GM12891 (cell line): ENCODE measurements at regions not wholly inside any gene's neighbourhood (a gene's known extent, or its start where the extent isn't known, plus 50 kb on each side); places are given as distances from the start of the nearest gene placed in this dataset.

Experiments used
- DNase-seq: peaks from one replicate; pipeline ENCODE4 v3.0.0; 2011; ENCODE audit warnings: low spot score; ENCODE audit not compliant: insufficient read length
- FAIRE-seq: peaks from 2 replicates; lab custom pipeline; 2011; peaks lifted over from hg19 to GRCh38; lab: Jason Lieb, UNC
- PAX5 ChIP-seq: IDR thresholded peaks from 2 replicates; pipeline ENCODE4 v1.6.1; 2011; ENCODE audit warnings: low read length, moderate library complexity, mild to moderate bottlenecking; ENCODE audit not compliant: insufficient read depth, severe bottlenecking
- POLR2A ChIP-seq: IDR thresholded peaks from 2 replicates; pipeline ENCODE4 v1.6.1; 2011; ENCODE audit warnings: low read depth, low read length, control low read depth
- POLR2AphosphoS5 ChIP-seq: IDR thresholded peaks from 2 replicates; pipeline ENCODE4 v1.6.1; 2011; ENCODE audit warnings: low read depth, low read length, control low read depth
- POU2F2 ChIP-seq: IDR thresholded peaks from 2 replicates; pipeline ENCODE4 v1.6.1; 2011; ENCODE audit warnings: low read depth, mild to moderate bottlenecking, control low read depth, low read length, moderate library complexity
- SPI1 ChIP-seq: IDR thresholded peaks from 2 replicates; pipeline ENCODE4 v1.6.1; 2011; ENCODE audit warnings: low read depth, low read length, control low read depth
- TAF1 ChIP-seq: IDR thresholded peaks from 2 replicates; pipeline ENCODE4 v1.6.1; 2011; ENCODE audit warnings: low read depth, low read length, control low read depth

DNA sequence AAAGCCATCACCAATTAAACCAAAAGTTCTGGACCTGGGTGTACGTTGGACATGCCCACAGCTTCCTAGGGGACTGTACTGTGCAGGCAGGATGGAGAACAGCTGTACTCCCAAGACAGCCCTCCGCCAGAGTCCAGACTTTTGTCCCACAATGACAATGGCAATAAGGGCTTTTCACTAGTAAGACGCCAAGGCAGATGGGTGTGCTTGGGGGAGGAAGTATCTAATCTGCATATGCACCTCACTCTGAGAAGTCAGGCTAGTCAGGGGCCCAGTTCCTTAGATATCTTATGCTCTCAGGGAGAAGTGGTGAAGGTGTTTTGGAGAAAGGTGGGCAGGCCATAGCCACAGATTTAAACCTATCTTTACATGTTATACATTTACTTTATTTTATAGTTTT lies 85.1 kb upstream of the USP47 start:
- FAIRE-seq, result no peak
- no peak for TF ChIP-seq TAF1
- no peak for TF ChIP-seq POU2F2
- DNase-seq, result no peak

DNA sequence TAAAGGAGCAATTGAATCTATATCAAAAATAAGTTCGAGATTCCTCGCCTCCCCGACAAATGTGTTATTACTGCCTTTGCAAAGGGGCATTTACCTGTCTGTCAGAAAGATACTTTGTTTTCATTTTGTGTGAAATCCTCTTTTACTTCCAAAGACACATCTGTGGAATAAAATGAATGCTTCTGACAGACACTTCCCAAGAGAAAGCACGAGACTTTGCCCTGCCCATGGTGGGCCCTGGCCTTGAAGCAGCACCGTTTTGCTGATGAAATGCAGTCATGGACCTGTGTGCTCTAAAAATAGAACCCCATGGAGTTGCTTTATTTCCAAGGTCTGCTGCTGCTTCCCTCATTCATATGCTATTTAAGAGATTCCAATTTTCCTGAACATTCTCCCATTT lies 85.9 kb upstream of the USP47 start:
- no peak for TF ChIP-seq SPI1
- DNase-seq, result no peak
- no peak for FAIRE-seq

DNA sequence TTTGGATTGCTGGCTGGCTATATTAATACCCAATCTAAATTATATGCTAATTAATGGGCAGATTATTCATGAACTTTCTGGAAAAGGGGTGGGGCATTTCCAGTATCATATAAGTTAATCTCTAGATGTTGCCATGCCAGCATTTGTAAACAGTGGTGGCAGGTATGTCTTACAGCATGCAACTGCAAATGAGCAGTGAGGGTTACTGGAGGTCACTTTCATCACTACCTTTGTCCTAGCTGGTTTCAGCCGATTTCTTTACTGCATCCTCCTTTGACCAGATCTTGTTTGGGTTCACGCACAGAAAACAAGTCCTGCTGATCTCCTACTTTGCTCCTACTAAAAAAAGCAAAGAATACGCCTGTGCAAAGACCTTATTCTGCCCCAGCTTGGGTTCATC lies 89.1 kb upstream of the USP47 start:
- no peak for TF ChIP-seq POU2F2
- TF ChIP-seq TAF1, result no peak
- TF ChIP-seq PAX5, result no peak
- no peak for TF ChIP-seq POLR2AphosphoS5
- no peak for TF ChIP-seq SPI1
- TF ChIP-seq POLR2A, result no peak
- FAIRE-seq (no peak), DNase-seq (no peak)

- no peak for TF ChIP-seq POLR2A
- no peak for TF ChIP-seq SPI1
- no peak for TF ChIP-seq TAF1
- no peak for TF ChIP-seq POU2F2
- no peak for TF ChIP-seq POLR2AphosphoS5
- TF ChIP-seq PAX5, result no peak
- FAIRE-seq, result no peak
- DNase-seq, result no peak
Observed at GRCh38 chr11:11750017-11750878, 91.5 kb upstream of the USP47 start.

DNA sequence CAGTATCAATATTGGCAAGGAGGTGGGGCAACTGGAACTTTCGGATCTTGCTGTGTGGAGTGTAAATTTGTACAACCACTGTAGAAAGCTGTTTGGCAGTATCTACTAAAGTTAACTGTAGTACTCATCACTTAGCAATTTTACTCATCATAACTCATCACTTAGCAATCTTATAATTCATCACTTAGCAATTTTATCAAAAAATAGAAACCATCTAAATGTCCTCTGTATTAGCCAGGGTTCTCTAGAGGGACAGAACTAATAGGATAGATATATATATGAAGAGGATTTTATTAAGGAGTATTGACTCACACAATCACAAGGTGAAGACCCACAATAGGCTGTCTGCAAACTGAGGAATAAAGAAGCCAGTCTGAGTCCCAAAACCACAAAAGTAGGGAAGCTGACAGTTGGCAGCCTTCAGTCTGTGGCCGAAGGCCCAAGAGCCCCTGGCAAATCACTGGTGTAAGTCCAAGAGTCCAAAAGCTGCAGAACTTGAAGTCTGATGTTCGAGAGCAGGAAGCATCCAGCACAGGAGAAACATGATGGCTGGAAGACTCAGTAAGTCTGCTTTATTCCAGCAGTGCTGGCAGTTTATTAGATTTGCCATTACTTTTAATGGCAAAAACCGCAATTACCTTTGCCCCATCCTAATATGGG lies 92.9 kb upstream of the USP47 start:
- DNase-seq (no peak), FAIRE-seq (no peak)
- TF ChIP-seq POLR2A, result no peak
- no peak for TF ChIP-seq POLR2AphosphoS5
- no peak for TF ChIP-seq PAX5
- TF ChIP-seq POU2F2, result no peak

GRCh38 chr11:11747570-11747969 lies 94.2 kb upstream of the USP47 start:
- DNase-seq (no peak), FAIRE-seq (no peak)
- TF ChIP-seq POLR2AphosphoS5, result no peak
- TF ChIP-seq SPI1, result no peak
- TF ChIP-seq POU2F2, result no peak
- TF ChIP-seq TAF1, result no peak
- TF ChIP-seq PAX5, result no peak
- TF ChIP-seq POLR2A, result no peak

- FAIRE-seq (no peak), DNase-seq (no peak)
- no peak for TF ChIP-seq PAX5
- TF ChIP-seq SPI1, result no peak
- TF ChIP-seq POLR2AphosphoS5, result no peak
- no peak for TF ChIP-seq POU2F2
Observed at GRCh38 chr11:11746449-11746848, 95.3 kb upstream of the USP47 start.

DNA sequence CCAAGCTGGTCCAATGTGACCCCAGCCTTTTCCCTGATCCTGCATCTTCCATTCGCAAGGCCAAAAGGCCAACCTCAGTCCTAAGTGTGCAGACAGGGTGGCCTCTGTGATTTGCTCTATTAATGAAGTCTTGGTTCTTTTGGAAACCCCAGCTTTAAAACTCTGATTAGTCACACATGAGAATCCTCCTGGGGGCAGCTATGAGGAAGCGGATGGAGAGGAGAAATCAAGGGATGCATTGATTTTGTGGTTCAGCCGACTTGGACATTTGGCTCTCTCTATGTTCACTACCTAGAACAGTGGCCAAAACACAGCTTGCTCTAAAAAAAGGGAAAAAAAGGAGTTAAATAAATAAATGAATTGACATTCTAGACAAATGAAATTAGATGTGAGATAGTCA lies 98.6 kb upstream of the USP47 start:
- FAIRE-seq, result no peak
- TF ChIP-seq SPI1 (no peak), POU2F2 (no peak)
- no peak for DNase-seq

DNA sequence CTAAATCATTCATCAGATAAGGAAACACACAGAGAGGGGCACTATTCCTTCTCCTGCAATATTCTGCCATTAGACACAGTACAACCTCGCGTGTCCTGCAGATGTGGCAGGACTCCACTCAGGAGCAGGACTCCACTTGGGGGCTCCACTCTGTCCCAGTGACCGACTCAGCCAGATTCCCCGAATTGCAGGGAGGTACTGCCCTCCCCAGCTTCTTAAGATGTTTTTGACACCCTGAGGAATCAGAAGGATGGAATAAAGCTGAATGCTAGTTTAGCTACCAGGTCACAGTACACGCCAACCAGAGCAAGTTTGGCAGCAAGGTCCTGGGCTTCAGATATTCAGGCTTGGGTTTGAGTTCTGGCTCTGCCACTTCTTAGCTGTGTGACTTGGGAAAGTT lies 99.3 kb upstream of the USP47 start:
- DNase-seq (no peak), FAIRE-seq (no peak)
- no peak for TF ChIP-seq TAF1
- TF ChIP-seq POLR2AphosphoS5, result no peak
- no peak for TF ChIP-seq SPI1
- no peak for TF ChIP-seq POLR2A
- TF ChIP-seq PAX5, result no peak
- TF ChIP-seq POU2F2, result no peak

DNA sequence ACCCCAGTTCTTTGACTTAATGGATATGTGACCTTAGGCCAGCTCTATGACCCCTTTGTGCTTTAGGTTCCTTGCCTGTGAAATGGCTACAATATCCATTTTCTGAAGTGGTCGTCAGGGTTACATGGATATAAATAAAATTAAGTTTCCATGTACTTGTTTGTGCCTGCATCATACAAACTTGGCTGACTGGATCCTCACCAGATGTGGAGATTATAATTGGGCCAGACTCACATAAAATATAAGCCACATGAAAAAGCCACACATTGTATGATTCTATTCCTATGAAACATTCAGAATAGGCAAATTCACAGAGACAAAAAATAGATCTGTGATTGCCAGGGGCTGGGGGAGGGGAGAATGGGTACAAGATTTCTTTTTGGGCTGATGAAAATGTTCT lies 100.9 kb upstream of the USP47 start:
- FAIRE-seq, result no peak
- TF ChIP-seq POLR2A (no peak), PAX5 (no peak), TAF1 (no peak), POLR2AphosphoS5 (no peak), POU2F2 (no peak), SPI1 (no peak)
- DNase-seq, result no peak
